Body of pancreas (tissue), 4 donors: ENCODE measurements at regions not wholly inside any gene's neighbourhood (a gene's known extent, or its start where the extent isn't known, plus 50 kb on each side); places are given as distances from the start of the nearest gene placed in this dataset.
"Not testable (repeated sequence)": the region's sequence is repeated elsewhere in the genome, so short reads cannot be mapped to it uniquely, and the experiment has no call there.

Experiments used
- POLR2A ChIP-seq, 3 donors: fragments of 450-650 bp; IDR thresholded peaks; one replicate each; pipeline ENCODE4 v1.6.1; 2016; ENCODE audit warnings: antibody characterized with exemption in 3 of 3, mild to moderate bottlenecking in 2 of 3
- TF ChIP-seq, protein P1 (sequence below), 7 experiments: fragments of 450-650 bp in 4 of 7; fragments of 200-600 bp in 3 of 7; sonication (generic) in 3 of 7; IDR thresholded peaks; one replicate each; pipeline ENCODE4 v1.5.1; 2016 to 2019; ENCODE audit warnings: antibody characterized with exemption in 7 of 7

- TF ChIP-seq, protein P1, sequence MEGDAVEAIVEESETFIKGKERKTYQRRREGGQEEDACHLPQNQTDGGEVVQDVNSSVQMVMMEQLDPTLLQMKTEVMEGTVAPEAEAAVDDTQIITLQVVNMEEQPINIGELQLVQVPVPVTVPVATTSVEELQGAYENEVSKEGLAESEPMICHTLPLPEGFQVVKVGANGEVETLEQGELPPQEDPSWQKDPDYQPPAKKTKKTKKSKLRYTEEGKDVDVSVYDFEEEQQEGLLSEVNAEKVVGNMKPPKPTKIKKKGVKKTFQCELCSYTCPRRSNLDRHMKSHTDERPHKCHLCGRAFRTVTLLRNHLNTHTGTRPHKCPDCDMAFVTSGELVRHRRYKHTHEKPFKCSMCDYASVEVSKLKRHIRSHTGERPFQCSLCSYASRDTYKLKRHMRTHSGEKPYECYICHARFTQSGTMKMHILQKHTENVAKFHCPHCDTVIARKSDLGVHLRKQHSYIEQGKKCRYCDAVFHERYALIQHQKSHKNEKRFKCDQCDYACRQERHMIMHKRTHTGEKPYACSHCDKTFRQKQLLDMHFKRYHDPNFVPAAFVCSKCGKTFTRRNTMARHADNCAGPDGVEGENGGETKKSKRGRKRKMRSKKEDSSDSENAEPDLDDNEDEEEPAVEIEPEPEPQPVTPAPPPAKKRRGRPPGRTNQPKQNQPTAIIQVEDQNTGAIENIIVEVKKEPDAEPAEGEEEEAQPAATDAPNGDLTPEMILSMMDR (IDR thresholded peaks at IDR 0.05), result not testable (repeated sequence)
- TF ChIP-seq POLR2A (IDR thresholded peaks at IDR 0.05), result not testable (repeated sequence)
Observed at GRCh38 chr1:121511455-121511854, 326.7 kb downstream of the SRGAP2C start.
